SK-N-SH (cell line): ENCODE measurements at regions not wholly inside any gene's neighbourhood (a gene's known extent, or its start where the extent isn't known, plus 50 kb on each side); places are given as distances from the start of the nearest gene placed in this dataset.

Experiments
- CTCF ChIA-PET: fragments of 300-600, 350-600 bp; formaldehyde crosslinking; extraction: SDS; loops from one replicate; lab custom pipeline; 2021; lab: Yijun Ruan, JAX
- POLR2A ChIA-PET: fragments of 350-600 bp; sonication (Branson Sonifier 250); formaldehyde crosslinking; extraction: SDS; loops from one replicate; lab custom pipeline; 2020; ENCODE audit warnings: antibody characterized with exemption, inconsistent platforms; lab: Yijun Ruan, JAX
- DNase-seq: peaks from one replicate; pipeline ENCODE4 v3.0.0; 2012
- H2AFZ ChIP-seq: fragments of 200-600 bp; sonication (generic); 2 replicates; pipeline ENCODE4 v1.8.1; 2016; ENCODE audit warnings: antibody characterized with exemption, mild to moderate bottlenecking, low read depth
- H3F3A ChIP-seq: fragments of 200-600 bp; sonication (generic); replicated peaks from 2 replicates; pipeline ENCODE3; 2016; ENCODE audit warnings: antibody characterized with exemption, mild to moderate bottlenecking; ENCODE audit not compliant: insufficient read depth
- H3K27ac ChIP-seq, 2 experiments: fragments of 200-500 bp in 1 of 2; fragments of 200-600 bp in 1 of 2; sonication (Bioruptor generic) in 1 of 2; sonication (generic), shearing (Covaris generic) in 1 of 2; 2 replicates each; pipeline versions ENCODE4 v1.5.1 to v1.6.1; 2014 to 2016; ENCODE audit warnings: low read depth in 2 of 2, inconsistent platforms in 1 of 2, low read length in 1 of 2, mild to moderate bottlenecking in 1 of 2, mixed read lengths in 1 of 2
- H3K27me3 ChIP-seq: fragments of 200-600 bp; sonication (generic), shearing (Covaris generic); 2 replicates; pipeline ENCODE4 v1.6.1; 2016; ENCODE audit warnings: mixed run types; ENCODE audit not compliant: insufficient read depth
- H3K36me3 ChIP-seq, 2 experiments: fragments of 200-500 bp in 1 of 2; fragments of 200-600 bp in 1 of 2; sonication (Bioruptor generic) in 1 of 2; sonication (generic) in 1 of 2; replicated peaks in 1 of 2; 2 replicates each; pipeline versions ENCODE3 to v1.5.1; 2014 to 2016; ENCODE audit warnings: low read length in 1 of 2, mild to moderate bottlenecking in 1 of 2; ENCODE audit not compliant: insufficient read depth in 2 of 2, control insufficient read depth in 1 of 2
- H3K4me1 ChIP-seq, 2 experiments: fragments of 200-500 bp in 1 of 2; fragments of 200-600 bp in 1 of 2; sonication (Bioruptor generic) in 1 of 2; sonication (generic), shearing (Covaris generic) in 1 of 2; 2 replicates each; pipeline versions ENCODE4 v1.5.1 to v1.6.1; 2014 to 2016; ENCODE audit warnings: low read depth in 1 of 2, low read length in 1 of 2, mixed run types in 1 of 2; ENCODE audit not compliant: insufficient read depth in 2 of 2, control insufficient read depth in 1 of 2
- H3K4me2 ChIP-seq: fragments of 200-600 bp; sonication (generic), shearing (Covaris generic); 2 replicates; pipeline ENCODE4 v1.6.1; 2017; ENCODE audit warnings: mixed run types
- H3K4me3 ChIP-seq, 2 experiments: fragments of 200-500 bp in 1 of 2; fragments of 200-600 bp in 1 of 2; sonication (Bioruptor generic) in 1 of 2; sonication (generic), shearing (Covaris generic) in 1 of 2; 2 replicates each; pipeline versions ENCODE4 v1.5.1 to v1.8.1; 2014 to 2016; ENCODE audit warnings: low read depth in 2 of 2, inconsistent platforms in 1 of 2, low read length in 1 of 2, mild to moderate bottlenecking in 1 of 2, mixed read lengths in 1 of 2, moderate library complexity in 1 of 2
- H3K79me2 ChIP-seq: fragments of 200-600 bp; sonication (generic); 2 replicates; pipeline ENCODE4 v1.8.1; 2017; ENCODE audit warnings: mild to moderate bottlenecking; ENCODE audit not compliant: insufficient read depth
- H3K9ac ChIP-seq: fragments of 200-600 bp; sonication (generic); 2 replicates; pipeline ENCODE4 v1.6.1; 2017; ENCODE audit warnings: mixed run types
- H3K9me2 ChIP-seq: fragments of 200-600 bp; sonication (generic); 2 replicates; pipeline ENCODE4 v1.6.1; 2017; ENCODE audit warnings: mixed run types
- H3K9me3 ChIP-seq: fragments of 200-600 bp; sonication (generic); 2 replicates; pipeline ENCODE4 v1.6.1; 2017; ENCODE audit warnings: mixed run types, mild to moderate bottlenecking, moderate library complexity
- H4K20me1 ChIP-seq: fragments of 200-600 bp; sonication (generic); 2 replicates; pipeline ENCODE4 v1.6.1; 2017; ENCODE audit warnings: mild to moderate bottlenecking, mixed run types; ENCODE audit not compliant: insufficient read depth
- EP300 ChIP-seq, 2 experiments: IDR thresholded peaks; 2 replicates each; pipeline versions ENCODE4 v1.4.0 to v1.6.1; 2012; ENCODE audit warnings: borderline replicate concordance in 1 of 2, low read depth in 1 of 2, low read length in 1 of 2
- FOSL2 ChIP-seq: IDR thresholded peaks from 2 replicates; pipeline ENCODE4 v1.4.0; 2012; ENCODE audit warnings: low read depth, mild to moderate bottlenecking, moderate library complexity, borderline replicate concordance
- FOXJ3 ChIP-seq: sonication (generic); formaldehyde crosslinking; IDR thresholded peaks from 2 replicates; pipeline ENCODE4 v1.5.1; 2020; ENCODE audit warnings: mild to moderate bottlenecking, missing genetic modification reagents
- GABPA ChIP-seq: IDR thresholded peaks from 2 replicates; pipeline ENCODE4 v1.4.0; 2012; ENCODE audit warnings: low read depth, mild to moderate bottlenecking
- GATA2 ChIP-seq: sonication (generic); formaldehyde crosslinking; IDR thresholded peaks from 2 replicates; pipeline ENCODE4 v1.5.0; 2020; ENCODE audit warnings: mild to moderate bottlenecking, missing genetic modification reagents
- JUND ChIP-seq: IDR thresholded peaks from 2 replicates; pipeline ENCODE4 v1.4.0; 2012
- MEF2A ChIP-seq: IDR thresholded peaks from 2 replicates; pipeline ENCODE4 v1.4.0; 2012; ENCODE audit warnings: low read depth, borderline replicate concordance
- MXI1 ChIP-seq: IDR thresholded peaks from 2 replicates; pipeline ENCODE4 v1.6.1; 2012; ENCODE audit warnings: mild to moderate bottlenecking, low read depth, low read length, improper control_type of control experiment
- NFIC ChIP-seq: IDR thresholded peaks from 2 replicates; pipeline ENCODE4 v1.4.0; 2012; ENCODE audit warnings: borderline replicate concordance
- POLR2AphosphoS5 ChIP-seq: IDR thresholded peaks from 2 replicates; pipeline ENCODE4 v1.6.1; 2012; ENCODE audit warnings: low read depth, low read length
- RCOR1 ChIP-seq: fragments of 150-350 bp; IDR thresholded peaks from 2 replicates; pipeline ENCODE4 v1.6.1; 2017; ENCODE audit warnings: antibody characterized with exemption, low read length
- SIN3A ChIP-seq: IDR thresholded peaks from 2 replicates; pipeline ENCODE4 v1.6.1; 2012; ENCODE audit warnings: low read depth, mild to moderate bottlenecking, low read length, moderate library complexity, borderline replicate concordance
- TCF12 ChIP-seq: IDR thresholded peaks from 2 replicates; pipeline ENCODE4 v1.4.0; 2012
- USF1 ChIP-seq: IDR thresholded peaks from 2 replicates; pipeline ENCODE4 v1.4.0; 2012; ENCODE audit warnings: low read depth, borderline replicate concordance
- WGBS: methylation state at CpG from one replicate; pipeline ENCODE4 v1.1.6; 2017; ENCODE audit warnings: low lambda C conversion rate; 5-methylcytosine and 5-hydroxymethylcytosine counted together

GRCh38 chr9:21694424-21694823, 108.0 kb upstream of the MTAP start:
- no peaks in the 10 kb centered on the region for H3K9me2 ChIP-seq
- H3K9me3 ChIP-seq = no peaks in the 10 kb centered on the region
- H4K20me1 ChIP-seq = no peaks in the 10 kb centered on the region
- H3K27me3 ChIP-seq = peaks cover 16% of the 10 kb centered on the region
- no peaks in the 10 kb centered on the region for H3K36me3 ChIP-seq
- no peak overlapping the region for H3K9ac ChIP-seq
- H3F3A ChIP-seq = no peaks in the 10 kb centered on the region
- no peak overlapping the region for H3K4me3 ChIP-seq
- DNase-seq = no peak
- H2AFZ ChIP-seq = no peak overlapping the region
- POLR2A ChIA-PET = no interaction called here
- no peak overlapping the region for H3K27ac ChIP-seq
- WGBS = 22% methylated on average over 2 of the region's 6 CpGs
- no peaks in the 10 kb centered on the region for H3K79me2 ChIP-seq
- no peak overlapping the region for H3K4me2 ChIP-seq
- TF ChIP-seq FOSL2 (no peak), JUND (no peak), EP300 (IDR thresholded peaks at IDR 0.05; ENCODE audit: borderline replicate concordance in 1 of 2, low read depth in 1 of 2, low read length in 1 of 2) (no peak), TCF12 (no peak), RCOR1 (no peak), GABPA (no peak), USF1 (no peak), MEF2A (no peak)
- H3K4me1 ChIP-seq = no peaks in the 10 kb centered on the region
- CTCF ChIA-PET = interaction anchor here (2.0 kb wide), 1 partner anchor 14 kb away, joined by 8 read pairs; no protein-coding TSS in a partner anchor

GRCh38 chr9:21695443-21695842, 107.0 kb upstream of the MTAP start:
- H3F3A ChIP-seq = no peaks in the 10 kb centered on the region
- H3K36me3 ChIP-seq = no peaks in the 10 kb centered on the region
- no peaks in the 10 kb centered on the region for H3K9me3 ChIP-seq
- ChIA-PET CTCF (interaction anchor here (2.0 kb wide), 1 partner anchor 13 kb away, joined by 8 read pairs; no protein-coding TSS in a partner anchor), POLR2A (no interaction called here)
- H3K27ac ChIP-seq = no peak overlapping the region
- no peak overlapping the region for H3K4me3 ChIP-seq
- H4K20me1 ChIP-seq = no peaks in the 10 kb centered on the region
- DNase-seq = no peak
- no peaks in the 10 kb centered on the region for H3K4me1 ChIP-seq
- no peak overlapping the region for H2AFZ ChIP-seq
- H3K4me2 ChIP-seq = no peak overlapping the region
- H3K9me2 ChIP-seq = no peaks in the 10 kb centered on the region
- H3K79me2 ChIP-seq = no peaks in the 10 kb centered on the region
- TF ChIP-seq RCOR1 (no peak), MXI1 (no peak), GATA2 (CRISPR knock-in tag) (no peak), USF1 (no peak), POLR2AphosphoS5 (no peak), GABPA (no peak), NFIC (no peak), FOXJ3 (CRISPR knock-in tag) (no peak), SIN3A (no peak)
- H3K9ac ChIP-seq = no peak overlapping the region
- H3K27me3 ChIP-seq = peaks cover 20% of the 10 kb centered on the region
- WGBS = 55% methylated on average over 14 of the region's 14 CpGs
